Stimulated activated CD4-positive, alpha-beta T cell treated with anti-CD3 and anti-CD28 coated beads, Interleukin-1b, Interleukin-23, amount 100 ng/mL, for 24 hours (primary cell): ENCODE measurements at regions not wholly inside any gene's neighbourhood (a gene's known extent, or its start where the extent isn't known, plus 50 kb on each side); places are given as distances from the start of the nearest gene placed in this dataset.
"Not testable (repeated sequence)": the region's sequence is repeated elsewhere in the genome, so short reads cannot be mapped to it uniquely, and the experiment has no call there.

Experiments used
- DNase-seq, 4 experiments: peaks; one replicate each; pipeline ENCODE4 v3.0.0-alpha.2; 2020; ENCODE audit warnings: low read depth in 4 of 4, low spot score in 1 of 4

DNA sequence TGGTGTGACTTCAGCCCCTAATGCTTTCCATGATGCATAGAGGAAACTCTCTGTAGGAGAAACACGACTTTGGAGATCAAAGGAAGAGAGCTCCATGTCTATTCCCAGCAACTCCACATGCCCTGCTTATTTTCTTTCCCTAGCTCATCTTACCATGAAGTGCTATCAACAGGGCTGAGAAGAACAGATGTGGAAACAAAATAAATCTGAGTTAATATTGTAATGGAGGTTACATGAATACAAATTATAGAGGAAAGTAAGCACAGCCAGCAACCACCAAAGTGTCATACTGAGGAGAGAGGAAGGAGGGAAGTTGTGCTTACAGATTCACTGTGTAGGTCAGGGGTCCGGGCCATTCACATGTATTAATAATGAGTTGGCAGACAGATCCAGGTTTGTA, 157.5 kb downstream of the RFPL4B start:
- DNase-seq: no peak

GRCh38 chr6:112511441-112511840, 164.3 kb downstream of the RFPL4B start:
- no peak for DNase-seq

DNA sequence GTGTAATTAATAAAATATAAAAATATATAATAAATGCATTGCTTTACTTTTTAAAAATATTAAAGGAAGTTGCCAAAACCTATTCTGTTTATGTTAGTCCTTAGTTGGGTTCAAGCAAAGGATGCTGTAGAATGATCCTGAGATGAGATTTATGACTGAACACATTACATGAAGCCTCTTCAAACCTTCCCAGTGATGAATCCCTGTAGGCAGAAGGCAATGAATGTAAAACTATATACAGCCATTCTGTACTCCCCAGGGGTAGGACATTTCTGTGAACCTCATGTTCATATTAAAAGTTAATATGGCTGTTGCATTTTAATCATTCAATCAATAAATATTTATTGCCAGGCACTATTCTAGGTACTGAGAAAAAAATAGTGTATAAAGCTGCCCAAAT, 166.0 kb downstream of the RFPL4B start:
- DNase-seq: no peak

GRCh38 chr6:112522587-112522986, 175.5 kb downstream of the RFPL4B start:
- no peak for DNase-seq

DNA sequence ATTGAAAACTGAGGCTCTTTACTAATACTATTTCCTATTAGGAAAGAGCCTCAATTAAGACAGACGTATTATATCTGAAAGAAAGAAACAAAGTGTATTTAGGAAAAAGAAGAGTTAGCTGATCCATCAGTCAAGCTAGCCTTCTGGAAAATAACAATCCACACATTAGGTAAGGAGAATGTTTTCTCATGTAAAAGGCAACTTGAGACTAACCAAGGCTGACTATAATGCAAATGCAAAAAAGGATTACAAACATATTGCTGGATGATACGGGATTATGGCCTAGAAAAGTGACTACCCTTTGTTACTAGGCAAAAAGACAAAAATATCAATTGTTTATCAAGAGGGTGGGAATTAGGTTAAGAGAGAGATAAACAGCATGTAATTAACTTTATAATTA, 176.9 kb downstream of the RFPL4B start:
- no peak for DNase-seq

- no peak for DNase-seq
These were observed 178.6 kb downstream of the RFPL4B start for GRCh38 chr6:112525749-112526148.

DNA sequence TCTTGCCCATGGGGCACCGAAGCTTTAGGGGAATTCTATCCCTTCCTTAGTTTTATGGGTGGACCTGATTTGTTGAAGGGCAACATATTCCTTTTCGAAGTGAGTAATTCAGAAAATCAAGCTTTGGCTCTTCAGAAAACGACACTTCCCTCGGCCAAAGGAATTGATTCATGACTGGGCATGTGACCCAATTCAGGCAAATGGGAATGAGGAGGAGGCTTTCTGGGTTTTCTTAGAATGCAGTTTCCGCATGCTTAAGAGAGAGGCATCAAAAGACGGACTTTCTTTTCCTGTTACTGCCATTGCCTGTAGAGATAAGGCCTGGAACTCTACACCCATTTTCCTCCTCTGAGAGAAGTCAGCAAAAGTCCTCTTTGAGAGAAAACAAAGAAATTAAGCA, 179.5 kb downstream of the RFPL4B start:
- DNase-seq: no peak

DNA sequence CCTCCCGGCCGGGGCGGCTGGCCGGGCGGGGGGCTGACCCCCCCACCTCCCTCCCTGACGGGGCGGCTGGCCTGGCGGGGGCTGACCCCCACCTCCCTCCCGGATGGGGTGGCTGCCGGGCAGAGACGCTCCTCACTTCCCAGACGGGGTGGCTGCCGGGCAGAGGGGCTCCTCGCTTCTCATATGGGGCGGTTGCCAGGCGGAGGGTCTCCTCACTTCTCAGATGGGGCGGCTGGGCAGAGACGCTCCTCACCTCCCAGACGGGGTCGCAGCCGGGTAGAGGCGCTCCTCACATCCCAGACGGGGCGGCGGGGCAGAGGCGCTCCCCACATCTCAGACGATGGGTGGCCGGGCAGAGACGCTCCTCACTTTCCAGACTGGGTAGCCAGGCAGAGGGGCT, 181.2 kb downstream of the RFPL4B start:
- DNase-seq: not testable (repeated sequence)

DNA sequence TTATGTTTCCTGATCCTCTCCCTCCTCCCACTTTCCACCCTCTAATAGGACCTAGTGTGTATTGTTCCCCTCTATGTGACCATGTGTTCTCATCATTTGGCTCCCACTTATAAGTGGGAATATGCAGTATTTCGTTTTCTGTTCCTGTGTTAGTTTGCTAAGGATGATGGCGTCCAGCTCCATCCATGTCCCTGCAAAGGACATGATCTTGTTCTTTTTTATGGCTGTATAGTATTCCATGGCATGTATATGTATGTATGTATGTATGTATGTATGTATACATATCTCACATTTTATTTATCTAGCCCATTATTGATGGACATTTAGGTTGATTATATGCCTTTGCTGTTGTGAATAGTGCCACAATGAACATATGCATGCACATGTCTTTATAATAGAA, 188.7 kb downstream of the RFPL4B start:
- no peak for DNase-seq

GRCh38 chr6:112539355-112539754, 192.2 kb downstream of the RFPL4B start:
- DNase-seq: no peak

DNA sequence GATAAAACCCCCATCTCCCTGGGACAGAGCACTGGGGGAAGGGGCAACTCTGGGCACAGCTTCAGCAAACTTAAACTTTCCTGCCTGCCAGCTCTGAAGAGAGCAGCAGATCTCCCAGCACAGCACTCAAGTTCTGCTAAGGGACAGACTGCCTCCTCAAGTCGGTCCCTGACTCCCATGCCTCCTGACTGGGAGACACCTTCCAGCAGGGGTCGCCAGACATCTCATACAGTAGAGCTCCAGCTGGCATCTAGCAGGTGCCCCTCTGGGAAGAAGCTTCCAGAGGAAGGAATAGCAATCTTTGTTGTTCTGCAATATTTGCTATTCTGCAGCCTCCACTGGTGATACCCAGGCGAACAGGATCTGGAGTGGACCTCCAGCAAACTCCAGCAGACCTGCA, 194.7 kb downstream of the RFPL4B start:
- not testable (repeated sequence) for DNase-seq

DNA sequence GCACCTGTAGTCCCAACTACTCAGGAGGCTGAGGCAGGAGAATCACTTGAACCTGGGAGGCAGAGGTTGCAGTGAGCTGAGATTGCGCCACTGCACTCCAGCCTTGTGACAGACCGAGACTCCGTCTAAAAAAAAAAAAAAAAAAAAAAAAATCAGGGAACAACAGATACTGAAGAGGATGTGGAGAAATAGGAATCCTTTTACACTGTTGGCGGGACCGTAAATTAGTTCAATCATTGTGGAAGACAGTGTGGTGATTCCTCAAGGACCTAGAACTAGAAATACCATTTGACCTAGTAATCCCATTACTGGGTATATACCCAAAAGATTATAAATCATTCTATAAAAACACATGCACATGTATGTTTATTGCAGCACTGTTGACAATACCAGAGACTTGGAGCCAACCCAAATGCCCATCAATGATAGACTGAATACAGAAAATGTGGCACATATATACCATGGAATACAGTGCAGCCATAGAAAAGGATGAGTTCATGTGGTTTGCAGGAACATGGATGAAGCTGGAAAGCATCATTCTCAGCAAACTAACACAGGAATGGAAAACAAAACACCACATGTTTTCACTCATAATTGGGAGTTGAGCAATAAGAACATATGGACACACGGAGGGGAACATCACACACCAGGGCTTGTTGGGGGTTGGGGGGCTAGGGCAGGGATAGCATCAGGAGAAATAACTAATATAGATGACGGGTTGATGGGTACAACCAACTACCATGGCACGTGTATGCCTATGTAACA, 200.4 kb downstream of the RFPL4B start:
- DNase-seq: not testable (repeated sequence)

GRCh38 chr6:112549749-112550148, 202.6 kb downstream of the RFPL4B start:
- no peak for DNase-seq

DNA sequence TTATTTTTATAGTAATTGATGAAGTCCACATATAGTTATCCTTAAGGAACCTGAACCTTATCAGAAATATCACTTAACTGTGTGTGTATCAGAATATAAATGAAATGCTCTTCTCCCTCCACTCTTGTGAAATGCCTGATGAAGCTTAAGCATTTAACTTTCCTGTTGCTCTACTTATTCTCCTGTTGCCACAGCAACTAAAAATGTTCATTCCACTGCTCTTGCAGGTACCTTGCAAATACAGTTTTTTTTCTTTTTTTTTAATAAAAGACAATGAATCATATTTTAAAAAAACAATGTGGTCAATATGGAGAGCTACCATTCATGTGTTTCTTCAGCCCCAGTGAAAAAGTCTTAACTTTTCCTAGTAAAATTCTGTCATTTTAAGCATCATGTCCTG, 210.3 kb downstream of the RFPL4B start:
- DNase-seq: no peak

GRCh38 chr6:112557961-112558360, 210.8 kb downstream of the RFPL4B start:
- no peak for DNase-seq

DNA sequence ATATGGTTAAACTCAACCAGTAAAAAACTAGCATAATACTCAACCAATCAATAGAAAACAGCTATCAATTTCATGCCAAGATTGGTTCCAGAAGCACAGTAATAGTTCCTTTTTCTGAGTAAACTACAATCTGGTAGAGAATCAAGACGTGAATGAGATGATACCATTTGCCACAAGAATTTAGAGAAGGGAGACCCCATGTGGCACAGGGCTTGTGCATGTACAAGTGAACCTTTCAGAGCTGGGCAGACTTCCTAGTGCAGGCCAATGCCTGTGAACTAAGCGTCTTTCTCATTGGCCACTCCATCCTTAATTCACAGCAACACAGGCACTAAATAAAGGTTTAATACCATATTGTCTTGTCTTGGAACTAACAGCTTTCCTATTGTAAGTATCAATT, 213.5 kb downstream of the RFPL4B start:
- DNase-seq: no peak

- no peak for DNase-seq
These were observed 215.4 kb downstream of the RFPL4B start for GRCh38 chr6:112562301-112563231.

- DNase-seq: no peak
These were observed 216.2 kb downstream of the RFPL4B start for GRCh38 chr6:112563368-112563767.

DNA sequence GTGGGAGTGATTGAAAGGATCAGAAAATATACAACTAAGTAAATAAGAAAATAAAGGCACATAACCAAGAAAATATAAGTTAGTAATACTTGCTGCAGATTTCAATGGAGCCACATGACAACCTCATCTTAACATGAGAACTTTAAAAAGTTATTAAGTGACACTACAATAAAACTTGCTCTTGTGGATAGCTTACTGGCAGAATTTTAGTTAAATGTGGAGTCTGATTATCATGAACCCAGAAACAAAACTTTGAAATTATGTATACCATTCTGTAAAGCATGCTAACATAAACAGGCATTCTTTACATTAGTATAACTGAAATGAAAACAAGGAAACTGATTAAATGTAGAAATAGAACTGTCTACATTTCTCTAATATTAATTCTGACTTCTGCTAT, 220.9 kb downstream of the RFPL4B start:
- no peak for DNase-seq

- no peak for DNase-seq
These were observed 224.5 kb downstream of the RFPL4B start for GRCh38 chr6:112571488-112572270.

GRCh38 chr6:112574190-112574589, 227.1 kb downstream of the RFPL4B start:
- DNase-seq: no peak
